ENCODE measurements at regions not wholly inside any gene's neighbourhood (a gene's known extent, or its start where the extent isn't known, plus 50 kb on each side); places are given as distances from the start of the nearest gene placed in this dataset.

- H3K4me1 ChIP-seq (ENCODE audit: control insufficient read depth in 1 of 2, low read depth in 2 of 2), result peaks cover 0 to 2% of the 10 kb centered on the region in 2 donors
- no peak overlapping the region for H3K27ac ChIP-seq
- ATAC-seq (ENCODE audit: insufficient number of reproducible peaks, low FRiP score, low read depth) (no peak), DNase-seq (ENCODE audit: low spot score) (no peak)
- H3K27me3 ChIP-seq (replicated peaks; ENCODE audit: insufficient read depth), result no peaks in the 10 kb centered on the region
- H3K9me3 ChIP-seq, result peaks cover 4% of the 10 kb centered on the region
- H3K36me3 ChIP-seq, result no peaks in the 10 kb centered on the region
- TF ChIP-seq, protein P1, sequence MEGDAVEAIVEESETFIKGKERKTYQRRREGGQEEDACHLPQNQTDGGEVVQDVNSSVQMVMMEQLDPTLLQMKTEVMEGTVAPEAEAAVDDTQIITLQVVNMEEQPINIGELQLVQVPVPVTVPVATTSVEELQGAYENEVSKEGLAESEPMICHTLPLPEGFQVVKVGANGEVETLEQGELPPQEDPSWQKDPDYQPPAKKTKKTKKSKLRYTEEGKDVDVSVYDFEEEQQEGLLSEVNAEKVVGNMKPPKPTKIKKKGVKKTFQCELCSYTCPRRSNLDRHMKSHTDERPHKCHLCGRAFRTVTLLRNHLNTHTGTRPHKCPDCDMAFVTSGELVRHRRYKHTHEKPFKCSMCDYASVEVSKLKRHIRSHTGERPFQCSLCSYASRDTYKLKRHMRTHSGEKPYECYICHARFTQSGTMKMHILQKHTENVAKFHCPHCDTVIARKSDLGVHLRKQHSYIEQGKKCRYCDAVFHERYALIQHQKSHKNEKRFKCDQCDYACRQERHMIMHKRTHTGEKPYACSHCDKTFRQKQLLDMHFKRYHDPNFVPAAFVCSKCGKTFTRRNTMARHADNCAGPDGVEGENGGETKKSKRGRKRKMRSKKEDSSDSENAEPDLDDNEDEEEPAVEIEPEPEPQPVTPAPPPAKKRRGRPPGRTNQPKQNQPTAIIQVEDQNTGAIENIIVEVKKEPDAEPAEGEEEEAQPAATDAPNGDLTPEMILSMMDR (IDR thresholded peaks at IDR 0.05), result no peak
- H3K4me3 ChIP-seq, result no peak overlapping the region
These were observed 215.8 kb upstream of the SMIM31 start for GRCh38 chr4:164538097-164538496.

- ATAC-seq (ENCODE audit: insufficient number of reproducible peaks, low FRiP score, low read depth) (no peak), DNase-seq (ENCODE audit: low spot score) (no peak)
- Histone ChIP-seq H3K36me3 (no peaks in the 10 kb centered on the region), H3K27me3 (replicated peaks; ENCODE audit: insufficient read depth) (no peaks in the 10 kb centered on the region), H3K27ac (no peak overlapping the region), H3K4me1 (ENCODE audit: control insufficient read depth in 1 of 2, low read depth in 2 of 2) (peaks cover 0 to 2% of the 10 kb centered on the region in 2 donors), H3K4me3 (no peak overlapping the region), H3K9me3 (peaks cover 4% of the 10 kb centered on the region)
- TF ChIP-seq, protein P1 (IDR thresholded peaks at IDR 0.05), result no peak
These were observed 212.9 kb upstream of the SMIM31 start for GRCh38 chr4:164540987-164541386.

GRCh38 chr4:164542431-164542830, 211.5 kb upstream of the SMIM31 start:
- TF ChIP-seq, protein P1 (IDR thresholded peaks at IDR 0.05), result no peak
- Histone ChIP-seq H3K9me3 (peaks cover 4% of the 10 kb centered on the region), H3K4me3 (no peak overlapping the region), H3K4me1 (ENCODE audit: control insufficient read depth in 1 of 2, low read depth in 2 of 2) (no peaks in the 10 kb centered on the region), H3K36me3 (no peaks in the 10 kb centered on the region), H3K27me3 (replicated peaks; ENCODE audit: insufficient read depth) (no peaks in the 10 kb centered on the region), H3K27ac (no peak overlapping the region)
- DNase-seq (ENCODE audit: low spot score), result no peak
- no peak for ATAC-seq (ENCODE audit: insufficient number of reproducible peaks, low FRiP score, low read depth)

DNA sequence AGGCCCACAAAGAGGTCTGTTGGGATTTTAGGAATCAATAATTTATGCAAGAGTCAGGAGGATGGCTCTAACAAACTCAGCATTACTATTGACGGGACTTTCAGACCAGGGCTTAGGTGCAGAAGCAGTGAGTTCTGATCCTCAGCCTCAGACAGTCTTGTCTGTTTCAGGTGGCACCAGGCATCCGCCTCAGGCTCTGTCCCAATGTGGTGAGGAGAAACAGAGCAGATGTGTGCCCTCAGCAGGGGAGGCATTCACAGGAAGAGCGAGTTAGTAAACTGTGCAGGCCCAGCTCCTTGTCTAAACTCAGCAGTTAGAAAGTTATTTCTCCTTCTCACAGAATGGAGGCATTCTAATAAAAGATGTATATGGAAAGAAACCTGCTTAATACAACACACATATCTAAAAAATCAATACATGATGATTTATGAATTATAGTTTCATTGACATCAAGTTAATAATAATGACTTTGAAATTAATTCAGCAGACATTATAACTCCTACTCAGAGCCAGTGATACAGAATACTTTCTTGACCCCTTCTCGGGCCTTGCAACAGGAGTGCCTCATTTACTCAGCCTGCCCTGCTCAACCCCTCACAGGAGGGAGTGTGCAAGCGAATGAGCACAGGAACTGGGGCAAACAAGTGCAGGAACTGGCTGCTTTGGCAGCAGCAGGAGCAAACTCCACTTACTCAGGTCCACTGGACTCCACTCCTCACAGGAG, 202.8 kb upstream of the SMIM31 start:
- DNase-seq (ENCODE audit: low spot score), result no peak
- no peaks in the 10 kb centered on the region for H3K9me3 ChIP-seq
- TF ChIP-seq, protein P1 (IDR thresholded peaks at IDR 0.05), result no peak

GRCh38 chr4:164551713-164552040, 202.3 kb upstream of the SMIM31 start:
- TF ChIP-seq, protein P1 (IDR thresholded peaks at IDR 0.05), result no peak
- Histone ChIP-seq H3K4me1 (ENCODE audit: control insufficient read depth in 1 of 2, low read depth in 2 of 2) (no peaks in the 10 kb centered on the region), H3K4me3 (no peak overlapping the region), H3K27ac (no peak overlapping the region), H3K27me3 (replicated peaks; ENCODE audit: insufficient read depth) (no peaks in the 10 kb centered on the region), H3K36me3 (no peaks in the 10 kb centered on the region), H3K9me3 (no peaks in the 10 kb centered on the region)
- DNase-seq (ENCODE audit: low spot score) (no peak), ATAC-seq (ENCODE audit: insufficient number of reproducible peaks, low FRiP score, low read depth) (no peak)

More for the DNA sequence above, 202.8 kb upstream of the SMIM31 start:
- no peak overlapping the region for H3K27ac ChIP-seq
- H3K4me1 ChIP-seq (ENCODE audit: control insufficient read depth in 1 of 2, low read depth in 2 of 2), result no peaks in the 10 kb centered on the region
- H3K27me3 ChIP-seq (replicated peaks; ENCODE audit: insufficient read depth), result no peaks in the 10 kb centered on the region
- no peaks in the 10 kb centered on the region for H3K36me3 ChIP-seq
- H3K4me3 ChIP-seq, result no peak overlapping the region
- ATAC-seq (ENCODE audit: insufficient number of reproducible peaks, low FRiP score, low read depth), result no peak
